OCI-LY1 (cell line): ENCODE measurements at regions not wholly inside any gene's neighbourhood (a gene's known extent, or its start where the extent isn't known, plus 50 kb on each side); places are given as distances from the start of the nearest gene placed in this dataset.
"Not testable (repeated sequence)": the region's sequence is repeated elsewhere in the genome, so short reads cannot be mapped to it uniquely, and the experiment has no call there.

Source experiments
- H2AFZ ChIP-seq: fragments of 200-600 bp; sonication (generic), shearing (Covaris generic); 2 replicates; pipeline ENCODE4 v1.6.0; 2014; ENCODE audit warnings: antibody characterized with exemption, mild to moderate bottlenecking, low read length
- H3F3A ChIP-seq: fragments of 200-600 bp; sonication (generic), shearing (Covaris generic); 2 replicates; pipeline ENCODE4 v1.6.0; 2014; ENCODE audit warnings: mild to moderate bottlenecking, antibody characterized with exemption, low read length, moderate library complexity; ENCODE audit not compliant: insufficient read depth
- H3K27ac ChIP-seq: fragments of 200-600 bp; sonication (generic); 2 replicates; pipeline ENCODE4 v1.5.1; 2014; ENCODE audit warnings: low read length, mixed run types, mild to moderate bottlenecking, low read depth; ENCODE audit not compliant: poor library complexity, severe bottlenecking
- H3K27me3 ChIP-seq: fragments of 200-600 bp; sonication (generic); 2 replicates; pipeline ENCODE4 v1.6.0; 2014; ENCODE audit warnings: antibody characterized with exemption, mild to moderate bottlenecking, low read length, moderate library complexity; ENCODE audit not compliant: insufficient read depth
- H3K36me3 ChIP-seq: fragments of 200-600 bp; sonication (generic); 2 replicates; pipeline ENCODE4 v1.6.1; 2014; ENCODE audit warnings: mild to moderate bottlenecking, antibody characterized with exemption, low read length, moderate library complexity, mixed read lengths; ENCODE audit not compliant: insufficient read depth
- H3K4me1 ChIP-seq: fragments of 200-600 bp; sonication (generic); 2 replicates; pipeline ENCODE4 v1.5.1; 2014; ENCODE audit warnings: mild to moderate bottlenecking, low read length, moderate library complexity; ENCODE audit not compliant: insufficient read depth, severe bottlenecking
- H3K4me2 ChIP-seq: fragments of 200-600 bp; sonication (generic), shearing (Covaris generic); 2 replicates; pipeline ENCODE4 v1.6.1; 2014; ENCODE audit warnings: low read length
- H3K4me3 ChIP-seq: fragments of 200-600 bp; sonication (generic); 2 replicates; pipeline ENCODE4 v1.5.1; 2014; ENCODE audit warnings: low read length, low read depth, mild to moderate bottlenecking, mixed read lengths; ENCODE audit not compliant: poor library complexity, severe bottlenecking
- H3K79me2 ChIP-seq: fragments of 200-600 bp; shearing (Covaris generic); 2 replicates; pipeline ENCODE4 v1.6.1; 2016; ENCODE audit warnings: mixed run types, low read length, mixed read lengths; ENCODE audit not compliant: insufficient read depth
- H3K9ac ChIP-seq: fragments of 200-600 bp; sonication (generic), shearing (Covaris generic); 2 replicates; pipeline ENCODE4 v1.6.1; 2014; ENCODE audit warnings: mild to moderate bottlenecking, low read length, mixed read lengths
- H3K9me2 ChIP-seq: fragments of 200-600 bp; sonication (generic), shearing (Covaris generic); 2 replicates; pipeline ENCODE4 v1.6.1; 2014; ENCODE audit warnings: low read depth, mild to moderate bottlenecking, low read length, mixed read lengths
- H3K9me3 ChIP-seq: fragments of 200-600 bp; shearing (Covaris generic); 2 replicates; pipeline ENCODE4 v1.6.1; 2014; ENCODE audit warnings: low read length, mixed read lengths
- H4K20me1 ChIP-seq: fragments of 200-600 bp; sonication (generic), shearing (Covaris generic); 2 replicates; pipeline ENCODE4 v1.6.0; 2016; ENCODE audit warnings: mild to moderate bottlenecking, low read length; ENCODE audit not compliant: insufficient read depth
- CTCF ChIP-seq: fragments of 200-600 bp; sonication (generic), shearing (Covaris generic); IDR thresholded peaks from 2 replicates; pipeline ENCODE4 v1.5.1; 2017; ENCODE audit warnings: mild to moderate bottlenecking, antibody characterized with exemption, low read length, moderate library complexity, mixed read lengths
- EZH2 ChIP-seq: fragments of 200-600 bp; sonication (generic), shearing (Covaris generic); IDR thresholded peaks from 2 replicates; pipeline ENCODE4 v1.8.0; 2017; ENCODE audit warnings: borderline replicate concordance, mixed run types, mild to moderate bottlenecking, antibody characterized with exemption, low read length, moderate library complexity, mixed read lengths

- no peaks in the 10 kb centered on the region for H3K79me2 ChIP-seq
- H3K9me2 ChIP-seq: no peaks in the 10 kb centered on the region
- H3K4me1 ChIP-seq: no peaks in the 10 kb centered on the region
- no peak overlapping the region for H3K9ac ChIP-seq
- no peak overlapping the region for H2AFZ ChIP-seq
- no peak overlapping the region for H3K4me2 ChIP-seq
- no peaks in the 10 kb centered on the region for H3K9me3 ChIP-seq
- H3K4me3 ChIP-seq: no peak overlapping the region
- no peaks in the 10 kb centered on the region for H3K27me3 ChIP-seq
- H3K27ac ChIP-seq: no peak overlapping the region
- no peak for TF ChIP-seq CTCF
- no peak for TF ChIP-seq EZH2
- no peaks in the 10 kb centered on the region for H4K20me1 ChIP-seq
- H3K36me3 ChIP-seq: no peaks in the 10 kb centered on the region
- H3F3A ChIP-seq: no peaks in the 10 kb centered on the region
Measured at GRCh38 chr5:87594566-87594965, 181.8 kb upstream of the CCNH start.

- Histone ChIP-seq H3K4me2 (no peak overlapping the region), H3K27me3 (no peaks in the 10 kb centered on the region), H3K79me2 (no peaks in the 10 kb centered on the region), H3K36me3 (no peaks in the 10 kb centered on the region), H3K4me3 (no peak overlapping the region), H3K4me1 (no peaks in the 10 kb centered on the region), H3K9me3 (no peaks in the 10 kb centered on the region), H4K20me1 (no peaks in the 10 kb centered on the region), H3F3A (no peaks in the 10 kb centered on the region), H3K9ac (no peak overlapping the region), H3K27ac (no peak overlapping the region), H3K9me2 (no peaks in the 10 kb centered on the region), H2AFZ (no peak overlapping the region)
- TF ChIP-seq CTCF (no peak), EZH2 (no peak)
Measured at GRCh38 chr5:87589587-87589986, 176.9 kb upstream of the CCNH start.

GRCh38 chr5:87588316-87588715 is 175.6 kb upstream of the CCNH start:
- no peak overlapping the region for H2AFZ ChIP-seq
- no peak overlapping the region for H3K4me3 ChIP-seq
- TF ChIP-seq EZH2: no peak
- TF ChIP-seq CTCF: no peak
- H3F3A ChIP-seq: no peaks in the 10 kb centered on the region
- no peaks in the 10 kb centered on the region for H3K27me3 ChIP-seq
- no peaks in the 10 kb centered on the region for H3K4me1 ChIP-seq
- no peaks in the 10 kb centered on the region for H3K9me2 ChIP-seq
- no peak overlapping the region for H3K27ac ChIP-seq
- no peaks in the 10 kb centered on the region for H4K20me1 ChIP-seq
- no peak overlapping the region for H3K4me2 ChIP-seq
- H3K9me3 ChIP-seq: no peaks in the 10 kb centered on the region
- H3K9ac ChIP-seq: no peak overlapping the region
- H3K79me2 ChIP-seq: no peaks in the 10 kb centered on the region
- H3K36me3 ChIP-seq: no peaks in the 10 kb centered on the region

DNA sequence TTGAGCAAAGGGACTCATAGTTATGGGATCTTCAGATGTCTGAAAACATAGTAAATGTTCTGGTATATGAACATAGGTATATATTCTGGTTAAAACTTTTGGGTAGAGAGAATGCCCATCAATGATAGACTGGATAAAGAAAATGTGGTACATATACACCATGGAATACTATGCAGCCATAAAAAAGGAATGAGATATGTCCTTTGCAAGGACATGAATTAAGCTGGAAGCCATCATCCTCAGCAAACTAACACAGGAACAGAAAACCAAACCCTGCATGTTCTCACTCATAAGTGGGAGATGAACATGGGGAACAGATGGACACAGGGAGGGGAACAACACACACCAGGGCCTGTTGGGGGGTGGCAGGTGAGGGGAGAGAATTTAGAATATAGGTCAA is 171.0 kb upstream of the CCNH start:
- not testable (repeated sequence) for H3K9me2 ChIP-seq

More for the DNA sequence above, 171.0 kb upstream of the CCNH start:
- not testable (repeated sequence) for H2AFZ ChIP-seq, H3K4me2 ChIP-seq, H3K9me3 ChIP-seq, H3K79me2 ChIP-seq, H4K20me1 ChIP-seq, H3K4me3 ChIP-seq, H3K27ac ChIP-seq, H3F3A ChIP-seq, H3K27me3 ChIP-seq, H3K36me3 ChIP-seq, H3K9ac ChIP-seq, H3K4me1 ChIP-seq
